ENCODE measurements at regions not wholly inside any gene's neighbourhood (a gene's known extent, or its start where the extent isn't known, plus 50 kb on each side); places are given as distances from the start of the nearest gene placed in this dataset.

DNA sequence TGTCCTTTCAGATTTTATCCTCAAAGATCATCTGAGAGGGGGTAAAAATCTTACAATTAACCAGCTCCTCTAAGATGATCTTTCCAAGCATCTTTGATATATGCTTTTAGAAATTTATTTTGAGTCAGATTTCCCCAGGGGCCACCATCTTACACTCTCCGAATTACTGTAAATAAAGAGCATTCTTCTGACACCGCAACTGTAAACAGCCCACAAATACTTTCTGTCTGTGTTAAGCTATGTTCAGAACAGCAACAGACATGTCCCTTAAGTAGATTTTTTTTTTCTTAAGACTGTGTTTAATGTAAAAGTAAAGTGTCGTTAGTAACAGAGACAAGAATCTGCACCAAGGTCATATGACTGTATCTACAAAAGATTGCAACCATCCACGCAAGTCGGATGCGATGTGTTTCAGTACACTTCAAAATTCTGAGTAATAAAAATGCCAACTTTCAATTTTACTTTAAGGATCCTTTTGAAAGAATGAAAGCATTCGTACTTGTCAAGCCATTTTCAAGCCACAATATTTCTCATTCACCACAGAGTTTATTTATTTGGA lies 159.0 kb upstream of the KCNH8 start:
- no peak for TF ChIP-seq EP300 (IDR thresholded peaks at IDR 0.05)
- TF ChIP-seq, protein P1, sequence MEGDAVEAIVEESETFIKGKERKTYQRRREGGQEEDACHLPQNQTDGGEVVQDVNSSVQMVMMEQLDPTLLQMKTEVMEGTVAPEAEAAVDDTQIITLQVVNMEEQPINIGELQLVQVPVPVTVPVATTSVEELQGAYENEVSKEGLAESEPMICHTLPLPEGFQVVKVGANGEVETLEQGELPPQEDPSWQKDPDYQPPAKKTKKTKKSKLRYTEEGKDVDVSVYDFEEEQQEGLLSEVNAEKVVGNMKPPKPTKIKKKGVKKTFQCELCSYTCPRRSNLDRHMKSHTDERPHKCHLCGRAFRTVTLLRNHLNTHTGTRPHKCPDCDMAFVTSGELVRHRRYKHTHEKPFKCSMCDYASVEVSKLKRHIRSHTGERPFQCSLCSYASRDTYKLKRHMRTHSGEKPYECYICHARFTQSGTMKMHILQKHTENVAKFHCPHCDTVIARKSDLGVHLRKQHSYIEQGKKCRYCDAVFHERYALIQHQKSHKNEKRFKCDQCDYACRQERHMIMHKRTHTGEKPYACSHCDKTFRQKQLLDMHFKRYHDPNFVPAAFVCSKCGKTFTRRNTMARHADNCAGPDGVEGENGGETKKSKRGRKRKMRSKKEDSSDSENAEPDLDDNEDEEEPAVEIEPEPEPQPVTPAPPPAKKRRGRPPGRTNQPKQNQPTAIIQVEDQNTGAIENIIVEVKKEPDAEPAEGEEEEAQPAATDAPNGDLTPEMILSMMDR (IDR thresholded peaks at IDR 0.05), result no peak
- TF ChIP-seq POLR2A (IDR thresholded peaks at IDR 0.05), result no peak
